PC-3 (cell line): ENCODE measurements at regions not wholly inside any gene's neighbourhood (a gene's known extent, or its start where the extent isn't known, plus 50 kb on each side); places are given as distances from the start of the nearest gene placed in this dataset.

Experiments used
- EZH2 ChIP-seq: fragments of 300-600 bp; sonication (generic); IDR thresholded peaks from one replicate; pipeline ENCODE4 v1.6.1; 2017; ENCODE audit warnings: antibody characterized with exemption, mild to moderate bottlenecking, low read length; ENCODE audit not compliant: unreplicated experiment
- EZH2phosphoT487 ChIP-seq: fragments of 300-600 bp; sonication (generic); IDR thresholded peaks from 2 replicates; pipeline ENCODE4 v1.6.1; 2018; ENCODE audit warnings: mild to moderate bottlenecking, antibody characterized with exemption, low read length, borderline replicate concordance
- TF ChIP-seq, protein P1 (sequence below): fragments of 300-600 bp; sonication (generic); conservative IDR thresholded peaks from 2 replicates; pipeline ENCODE4 v1.5.1; 2017; ENCODE audit warnings: antibody characterized with exemption, low read depth, mild to moderate bottlenecking, low read length

DNA sequence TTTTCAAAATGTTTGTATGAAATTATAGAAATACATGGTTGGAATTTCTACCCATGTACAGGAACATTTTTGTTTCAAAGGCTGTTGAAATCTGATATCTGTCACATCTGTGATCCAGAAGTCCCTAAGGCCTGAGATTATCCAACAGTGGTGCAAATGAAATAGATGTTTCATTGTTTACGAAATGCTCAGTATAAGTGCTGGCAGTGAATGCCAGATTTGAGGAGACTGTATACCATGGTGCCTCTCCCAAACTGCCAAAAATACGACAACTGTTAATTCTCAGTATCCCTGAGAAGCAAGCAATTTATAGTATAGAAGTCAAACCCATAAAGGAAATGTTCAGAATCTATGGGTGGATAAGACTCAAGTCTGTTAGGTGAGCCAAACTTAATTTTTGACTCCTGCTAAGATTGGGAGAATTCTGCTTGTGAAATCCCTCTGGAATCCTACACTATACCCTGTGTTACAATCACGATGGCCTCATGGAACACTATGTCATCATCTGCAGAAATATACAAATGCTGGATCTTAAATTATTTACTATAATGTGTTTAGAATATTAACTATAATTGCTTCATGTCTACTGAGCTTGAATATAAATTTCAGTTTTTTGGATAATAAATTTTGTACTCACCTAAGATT, 71.2 kb upstream of the DOCK10 start:
- TF ChIP-seq, protein P1, sequence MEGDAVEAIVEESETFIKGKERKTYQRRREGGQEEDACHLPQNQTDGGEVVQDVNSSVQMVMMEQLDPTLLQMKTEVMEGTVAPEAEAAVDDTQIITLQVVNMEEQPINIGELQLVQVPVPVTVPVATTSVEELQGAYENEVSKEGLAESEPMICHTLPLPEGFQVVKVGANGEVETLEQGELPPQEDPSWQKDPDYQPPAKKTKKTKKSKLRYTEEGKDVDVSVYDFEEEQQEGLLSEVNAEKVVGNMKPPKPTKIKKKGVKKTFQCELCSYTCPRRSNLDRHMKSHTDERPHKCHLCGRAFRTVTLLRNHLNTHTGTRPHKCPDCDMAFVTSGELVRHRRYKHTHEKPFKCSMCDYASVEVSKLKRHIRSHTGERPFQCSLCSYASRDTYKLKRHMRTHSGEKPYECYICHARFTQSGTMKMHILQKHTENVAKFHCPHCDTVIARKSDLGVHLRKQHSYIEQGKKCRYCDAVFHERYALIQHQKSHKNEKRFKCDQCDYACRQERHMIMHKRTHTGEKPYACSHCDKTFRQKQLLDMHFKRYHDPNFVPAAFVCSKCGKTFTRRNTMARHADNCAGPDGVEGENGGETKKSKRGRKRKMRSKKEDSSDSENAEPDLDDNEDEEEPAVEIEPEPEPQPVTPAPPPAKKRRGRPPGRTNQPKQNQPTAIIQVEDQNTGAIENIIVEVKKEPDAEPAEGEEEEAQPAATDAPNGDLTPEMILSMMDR = no peak
- TF ChIP-seq EZH2 (no peak), EZH2phosphoT487 (no peak)
